ENCODE measurements at regions not wholly inside any gene's neighbourhood (a gene's known extent, or its start where the extent isn't known, plus 50 kb on each side); places are given as distances from the start of the nearest gene placed in this dataset.

DNA sequence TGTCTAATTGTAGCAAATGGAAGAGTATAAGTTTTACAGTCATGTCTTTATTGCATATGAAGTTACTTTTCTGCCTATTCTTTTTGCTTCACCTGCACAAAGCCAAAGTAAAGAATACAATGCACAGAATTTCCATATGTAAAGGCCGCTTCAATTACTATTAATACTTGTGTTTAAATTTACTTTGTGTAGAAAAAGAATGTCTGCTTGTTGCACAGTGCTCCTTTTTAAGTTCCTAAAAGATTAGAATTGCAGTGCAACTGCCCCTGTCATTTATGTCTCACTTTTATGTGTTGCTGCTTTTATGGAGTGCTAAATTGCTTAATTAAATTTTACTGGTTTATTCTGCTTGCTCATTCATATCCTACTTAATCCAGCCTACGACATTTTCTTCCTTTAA lies 830.5 kb downstream of the PDHA2 start:
- no peaks in the 10 kb centered on the region for H3K4me1 Mint-ChIP-seq

GRCh38 chr4:96675416-96675815 lies 835.5 kb downstream of the PDHA2 start:
- no peak overlapping the region for H3K4me2 ChIP-seq (replicated peaks; ENCODE audit: low read depth, low read length, poor library complexity, severe bottlenecking)
- no peaks in the 10 kb centered on the region for H3K79me2 ChIP-seq (ENCODE audit: control insufficient read depth, insufficient read depth, low read length)
- H3K27me3 ChIP-seq (replicated peaks in 1 of 4; ENCODE audit: control extremely low read depth in 1 of 4, control insufficient read depth in 3 of 4, insufficient read depth in 4 of 4, low read length in 3 of 4), result no peaks in the 10 kb centered on the region
- H3K36me3 ChIP-seq (replicated peaks in 1 of 2; ENCODE audit: control extremely low read depth in 1 of 2, control insufficient read depth in 1 of 2, extremely low read depth in 1 of 2, insufficient read depth in 2 of 2, low read length in 1 of 2), result no peaks in the 10 kb centered on the region
- H4K20me1 ChIP-seq (ENCODE audit: control insufficient read depth, insufficient read depth, low read length, poor library complexity, severe bottlenecking), result no peaks in the 10 kb centered on the region
- no peak overlapping the region for H3K27ac ChIP-seq (ENCODE audit: low read length in 2 of 2)
- H3K4me3 ChIP-seq (ENCODE audit: control extremely low read depth in 1 of 5, extremely low read depth in 1 of 5, insufficient read depth in 1 of 5, low read depth in 2 of 5, low read length in 4 of 5), result no peak overlapping the region
- no peak for ATAC-seq (ENCODE audit: low read depth)
- no CpG with 5 or more reads among the region's 1 CpG for WGBS (ENCODE audit: insufficient coverage)
- no peaks in the 10 kb centered on the region for H3K9me3 Mint-ChIP-seq (ENCODE audit: insufficient read depth)
- no peaks in the 10 kb centered on the region for H3K27me3 Mint-ChIP-seq
- H3K4me3 Mint-ChIP-seq, result no peak overlapping the region
- no peaks in the 10 kb centered on the region for H3K4me1 ChIP-seq (ENCODE audit: control insufficient read depth in 2 of 2, insufficient read depth in 2 of 2, low read length in 2 of 2)
- intact Hi-C loops (cut with micrococcal nuclease), result no loop called here
- TF ChIP-seq EZH2 (IDR thresholded peaks at IDR 0.05; ENCODE audit: borderline replicate concordance, insufficient read depth, low read depth, low read length, poor library complexity, severe bottlenecking) (no peak), CTCF (IDR thresholded peaks at IDR 0.05) (no peak)
- no peak overlapping the region for H3K9ac ChIP-seq (ENCODE audit: low read length)
- no peak overlapping the region for H2AFZ ChIP-seq (ENCODE audit: insufficient read depth, low read depth, low read length, poor library complexity, severe bottlenecking)
- no peak for DNase-seq
- H3K9me3 ChIP-seq (ENCODE audit: control extremely low read depth in 1 of 3, control insufficient read depth in 2 of 3, insufficient read depth in 1 of 3, low read length in 2 of 3), result peaks cover 0 to 2% (median 0%) of the 10 kb centered on the region in 3 donors
- CTCF ChIA-PET, result no interaction called here
- no peak overlapping the region for H3K27ac Mint-ChIP-seq
- H3K4me1 Mint-ChIP-seq, result no peaks in the 10 kb centered on the region
- POLR2A ChIA-PET, result no interaction called here

More for the DNA sequence above, 830.5 kb downstream of the PDHA2 start:
- Histone ChIP-seq H4K20me1 (ENCODE audit: control insufficient read depth, insufficient read depth, low read length, poor library complexity, severe bottlenecking) (no peaks in the 10 kb centered on the region), H3K9ac (ENCODE audit: low read length) (no peak overlapping the region), H2AFZ (ENCODE audit: insufficient read depth, low read depth, low read length, poor library complexity, severe bottlenecking) (no peak overlapping the region), H3K27me3 (replicated peaks in 1 of 4; ENCODE audit: control extremely low read depth in 1 of 4, control insufficient read depth in 3 of 4, insufficient read depth in 4 of 4, low read length in 3 of 4) (no peaks in the 10 kb centered on the region), H3K36me3 (replicated peaks in 1 of 2; ENCODE audit: control extremely low read depth in 1 of 2, control insufficient read depth in 1 of 2, extremely low read depth in 1 of 2, insufficient read depth in 2 of 2, low read length in 1 of 2) (no peaks in the 10 kb centered on the region), H3K4me3 (ENCODE audit: control extremely low read depth in 1 of 5, extremely low read depth in 1 of 5, insufficient read depth in 1 of 5, low read depth in 2 of 5, low read length in 4 of 5) (no peak overlapping the region), H3K4me2 (replicated peaks; ENCODE audit: low read depth, low read length, poor library complexity, severe bottlenecking) (no peak overlapping the region), H3K27ac (ENCODE audit: low read length in 2 of 2) (no peak overlapping the region), H3K9me3 (ENCODE audit: control extremely low read depth in 1 of 3, control insufficient read depth in 2 of 3, insufficient read depth in 1 of 3, low read length in 2 of 3) (peaks cover 0 to 1% (median 0%) of the 10 kb centered on the region in 3 donors), H3K79me2 (ENCODE audit: control insufficient read depth, insufficient read depth, low read length) (no peaks in the 10 kb centered on the region), H3K4me1 (ENCODE audit: control insufficient read depth in 2 of 2, insufficient read depth in 2 of 2, low read length in 2 of 2) (no peaks in the 10 kb centered on the region)
- CTCF ChIA-PET, result no interaction called here
- intact Hi-C loops (cut with micrococcal nuclease), result no loop called here
- no CpG with 5 or more reads among the region's 2 CpGs for WGBS (ENCODE audit: insufficient coverage)
- ATAC-seq (ENCODE audit: low read depth) (no peak), DNase-seq (no peak)
- Mint-ChIP-seq H3K9me3 (ENCODE audit: insufficient read depth) (peaks cover 3% of the 10 kb centered on the region), H3K4me3 (no peak overlapping the region), H3K27ac (no peak overlapping the region), H3K27me3 (no peaks in the 10 kb centered on the region)
- TF ChIP-seq EZH2 (IDR thresholded peaks at IDR 0.05; ENCODE audit: borderline replicate concordance, insufficient read depth, low read depth, low read length, poor library complexity, severe bottlenecking), result no peak
- no peak for TF ChIP-seq CTCF (IDR thresholded peaks at IDR 0.05)
- POLR2A ChIA-PET, result no interaction called here
